GM21737 (cell line): ENCODE measurements at regions not wholly inside any gene's neighbourhood (a gene's known extent, or its start where the extent isn't known, plus 50 kb on each side); places are given as distances from the start of the nearest gene placed in this dataset.
"Not testable (repeated sequence)": the region's sequence is repeated elsewhere in the genome, so short reads cannot be mapped to it uniquely, and the experiment has no call there.

Source experiments
- ATAC-seq: cut with Tn5 transposase; IDR thresholded peaks from one replicate; pipeline ENCODE4 v1.9.1; 2021; ENCODE audit warnings: mild to moderate bottlenecking, moderate library complexity; ENCODE audit not compliant: unreplicated experiment

- no peak for ATAC-seq
Measured at GRCh38 chr1:8120693-8121260, 94.7 kb upstream of the ERRFI1 start.

- ATAC-seq, result not testable (repeated sequence)
Measured at GRCh38 chr1:8118736-8119135, 92.6 kb upstream of the ERRFI1 start.

GRCh38 chr1:8118031-8118451 is 91.9 kb upstream of the ERRFI1 start:
- ATAC-seq, result no peak

- no peak for ATAC-seq
Measured at GRCh38 chr1:8116894-8117264, 90.8 kb upstream of the ERRFI1 start.

- no peak for ATAC-seq
Measured at GRCh38 chr1:8115769-8116167, 89.7 kb upstream of the ERRFI1 start.

- no peak for ATAC-seq
Measured at GRCh38 chr1:8115031-8115768, 89.1 kb upstream of the ERRFI1 start.

- ATAC-seq, result no peak
Measured at GRCh38 chr1:8113262-8114220, 87.4 kb upstream of the ERRFI1 start.

- ATAC-seq, result no peak
Measured at GRCh38 chr1:8112611-8113261, 86.6 kb upstream of the ERRFI1 start.

- no peak for ATAC-seq
Measured at GRCh38 chr1:8111560-8111959, 85.5 kb upstream of the ERRFI1 start.

GRCh38 chr1:8109216-8109615 is 83.1 kb upstream of the ERRFI1 start:
- no peak for ATAC-seq

- no peak for ATAC-seq
Measured at GRCh38 chr1:8107897-8108296, 81.8 kb upstream of the ERRFI1 start.

- no peak for ATAC-seq
Measured at GRCh38 chr1:8104278-8105236, 78.4 kb upstream of the ERRFI1 start.

GRCh38 chr1:8097908-8098307 is 71.8 kb upstream of the ERRFI1 start:
- ATAC-seq, result no peak

- peak; percentile 88 for ATAC-seq
Measured at GRCh38 chr1:8097077-8097799, 71.1 kb upstream of the ERRFI1 start.

GRCh38 chr1:8096105-8097011 is 70.2 kb upstream of the ERRFI1 start:
- no peak for ATAC-seq

- no peak for ATAC-seq
Measured at GRCh38 chr1:8095584-8095983, 69.5 kb upstream of the ERRFI1 start.

- no peak for ATAC-seq
Measured at GRCh38 chr1:8094481-8095241, 68.6 kb upstream of the ERRFI1 start.
